GM12878 (cell line): ENCODE measurements at regions not wholly inside any gene's neighbourhood (a gene's known extent, or its start where the extent isn't known, plus 50 kb on each side); places are given as distances from the start of the nearest gene placed in this dataset.

Experiments
- ATAC-seq: fragments of 200-7000 bp; cut with Tn5 transposase; 3 replicates; pipeline ENCODE4 v1.9.1; 2020; ENCODE audit warnings: mild to moderate bottlenecking, moderate library complexity
- BruUV-seq: library from RNA; stranded (reverse); fragments of 400-500 nt; replicated peaks from 2 replicates; lab custom pipeline; 2021; lab: Mats Ljungman, UMichigan
- CTCF ChIA-PET: fragments of 300-600 bp; sonication (Branson Sonifier 250); formaldehyde crosslinking; extraction: SDS; loops from one replicate; lab custom pipeline; 2021; ENCODE audit warnings: inconsistent platforms; lab: Yijun Ruan, JAX
- POLR2A ChIA-PET: fragments of 350-600 bp; formaldehyde crosslinking; extraction: SDS; loops from one replicate; lab custom pipeline; 2021; ENCODE audit warnings: inconsistent platforms; lab: Charles Lee
- RAD21 ChIA-PET: fragments of 300-600 bp; sonication (Branson Sonifier 250); formaldehyde crosslinking; loops from one replicate; lab custom pipeline; 2023; ENCODE audit warnings: antibody characterized with exemption; ENCODE audit not compliant: unreplicated experiment; lab: Charles Lee
- SMC1A ChIA-PET: fragments of 300-600 bp; sonication (Branson Sonifier 250); formaldehyde crosslinking; loops from one replicate; lab custom pipeline; 2023; ENCODE audit not compliant: unreplicated experiment, uncharacterized antibody; lab: Charles Lee
- DNase-seq: peaks from one replicate; pipeline ENCODE4 v3.0.0-alpha.2; 2011; ENCODE audit warnings: low read depth, low spot score
- FAIRE-seq: peaks from 3 replicates; lab custom pipeline; 2011; peaks lifted over from hg19 to GRCh38; lab: Jason Lieb, UNC
- H2AFZ ChIP-seq: 2 replicates; pipeline ENCODE4 v1.6.0; 2011; ENCODE audit warnings: low read depth, low read length, control low read depth; ENCODE audit not compliant: control insufficient read depth
- H3K27ac ChIP-seq: 2 replicates; pipeline ENCODE4 v1.5.1; 2011; ENCODE audit warnings: control low read depth; ENCODE audit not compliant: control insufficient read depth, insufficient read depth
- H3K27me3 ChIP-seq, 2 experiments: replicated peaks in 1 of 2; 2 replicates each; pipeline versions ENCODE4 v1.6.0 to v1.6.1; 2011; ENCODE audit warnings: low read length in 1 of 2; ENCODE audit not compliant: control insufficient read depth in 2 of 2, insufficient read depth in 2 of 2
- H3K36me3 ChIP-seq, 2 experiments: 2 replicates each; pipeline ENCODE4 v1.5.1; 2011; ENCODE audit warnings: low read length in 1 of 2; ENCODE audit not compliant: control insufficient read depth in 2 of 2, insufficient read depth in 2 of 2
- H3K4me1 ChIP-seq: 2 replicates; pipeline ENCODE4 v1.6.1; 2011; ENCODE audit warnings: mild to moderate bottlenecking, low read length, moderate library complexity, mixed read lengths; ENCODE audit not compliant: control insufficient read depth, insufficient read depth
- H3K4me2 ChIP-seq: 2 replicates; pipeline ENCODE4 v1.6.0; 2011; ENCODE audit warnings: control low read depth; ENCODE audit not compliant: control insufficient read depth, insufficient read depth
- H3K4me3 ChIP-seq: fragments of 200-600 bp; sonication (generic); 2 replicates; pipeline ENCODE4 v1.5.1; 2016
- H3K79me2 ChIP-seq: 2 replicates; pipeline ENCODE4 v1.6.0; 2011; ENCODE audit warnings: low read length; ENCODE audit not compliant: control insufficient read depth, insufficient read depth
- H3K9ac ChIP-seq: 2 replicates; pipeline ENCODE4 v1.8.0; 2011; ENCODE audit warnings: low read length, control low read depth, mixed read lengths; ENCODE audit not compliant: control insufficient read depth, insufficient read depth
- H3K9me3 ChIP-seq: replicated peaks from 3 replicates; pipeline ENCODE4 v1.5.1; 2011; ENCODE audit warnings: mild to moderate bottlenecking, low read length; ENCODE audit not compliant: control insufficient read depth, insufficient read depth
- H4K20me1 ChIP-seq: 2 replicates; pipeline ENCODE4 v1.6.0; 2011; ENCODE audit not compliant: control insufficient read depth, insufficient read depth
- BMI1 ChIP-seq: fragments of 450-650 bp; IDR thresholded peaks from 2 replicates; pipeline ENCODE4 v1.6.1; 2016; ENCODE audit warnings: mild to moderate bottlenecking, moderate library complexity, borderline replicate concordance
- EGR1 ChIP-seq, 2 experiments: IDR thresholded peaks; 1 replicate in 1 of 2; 2 replicates in 1 of 2; pipeline ENCODE4 v1.6.1; 2011 to 2012; ENCODE audit warnings: low read depth in 2 of 2, low read length in 2 of 2, borderline replicate concordance in 1 of 2, mild to moderate bottlenecking in 1 of 2, moderate library complexity in 1 of 2
- GABPA ChIP-seq: IDR thresholded peaks from 2 replicates; pipeline ENCODE4 v1.6.1; 2014; ENCODE audit warnings: antibody characterized with exemption, low read depth, mild to moderate bottlenecking, inconsistent platforms
- HDAC2 ChIP-seq: fragments of 200-600 bp; sonication (generic); IDR thresholded peaks from 2 replicates; pipeline ENCODE4 v1.6.1; 2017
- JUNB ChIP-seq: IDR thresholded peaks from 2 replicates; pipeline ENCODE4 v1.6.1; 2016; ENCODE audit warnings: antibody characterized with exemption, mild to moderate bottlenecking
- NFXL1 ChIP-seq: fragments of 450-650 bp; IDR thresholded peaks from 2 replicates; pipeline ENCODE4 v1.6.1; 2017; ENCODE audit warnings: antibody characterized with exemption, mild to moderate bottlenecking, borderline replicate concordance
- NRF1 ChIP-seq: conservative IDR thresholded peaks from 2 replicates; pipeline ENCODE4 v1.6.1; 2011; ENCODE audit warnings: mild to moderate bottlenecking, low read depth, low read length, improper control_type of control experiment
- RBBP5 ChIP-seq: fragments of 200-600 bp; sonication (generic); conservative IDR thresholded peaks from 2 replicates; pipeline ENCODE4 v1.6.1; 2016
- SMARCA5 ChIP-seq: fragments of 450-650 bp; IDR thresholded peaks from 2 replicates; pipeline ENCODE4 v1.6.1; 2017; ENCODE audit warnings: mild to moderate bottlenecking
- YBX1 ChIP-seq: fragments of 450-650 bp; IDR thresholded peaks from 2 replicates; pipeline ENCODE4 v1.6.1; 2016; ENCODE audit warnings: antibody characterized with exemption
- in situ Hi-C: fragments of 300-500 bp; cut with MboI; formaldehyde crosslinking; loops from 9 replicates; pipeline ENCODE4 v1.14.3; 2018; ENCODE audit warnings: mixed read lengths
- intact Hi-C: fragments of 100-400 bp; cut with micrococcal nuclease; formaldehyde crosslinking; loops from one replicate; pipeline ENCODE4 v1.14.2; 2022; ENCODE audit not compliant: unreplicated experiment
- TF ChIP-seq, protein P1 (sequence below): fragments of 450-650 bp; IDR thresholded peaks from 2 replicates; pipeline ENCODE4 v1.6.1; 2016; ENCODE audit warnings: mild to moderate bottlenecking
- TF ChIP-seq, protein P2 (sequence below): fragments of 450-650 bp; IDR thresholded peaks from 2 replicates; pipeline ENCODE4 v1.6.1; 2018; ENCODE audit warnings: mild to moderate bottlenecking, low read depth, moderate library complexity; ENCODE audit not compliant: partially characterized antibody
- TF ChIP-seq, protein P3 (sequence below): fragments of 450-650 bp; IDR thresholded peaks from 2 replicates; pipeline ENCODE4 v1.6.1; 2017; ENCODE audit warnings: mild to moderate bottlenecking, moderate library complexity
- TF ChIP-seq, protein P4 (sequence below): IDR thresholded peaks from 2 replicates; pipeline ENCODE4 v1.6.1; 2012; ENCODE audit warnings: low read depth, low read length, improper control_type of control experiment

GRCh38 chr1:157925419-157926166 is 67.9 kb upstream of the KIRREL1 start (continued):
- TF ChIP-seq, protein P1, sequence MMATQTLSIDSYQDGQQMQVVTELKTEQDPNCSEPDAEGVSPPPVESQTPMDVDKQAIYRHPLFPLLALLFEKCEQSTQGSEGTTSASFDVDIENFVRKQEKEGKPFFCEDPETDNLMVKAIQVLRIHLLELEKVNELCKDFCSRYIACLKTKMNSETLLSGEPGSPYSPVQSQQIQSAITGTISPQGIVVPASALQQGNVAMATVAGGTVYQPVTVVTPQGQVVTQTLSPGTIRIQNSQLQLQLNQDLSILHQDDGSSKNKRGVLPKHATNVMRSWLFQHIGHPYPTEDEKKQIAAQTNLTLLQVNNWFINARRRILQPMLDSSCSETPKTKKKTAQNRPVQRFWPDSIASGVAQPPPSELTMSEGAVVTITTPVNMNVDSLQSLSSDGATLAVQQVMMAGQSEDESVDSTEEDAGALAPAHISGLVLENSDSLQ: no peak
- TF ChIP-seq BMI1: no peak
- TF ChIP-seq, protein P2, sequence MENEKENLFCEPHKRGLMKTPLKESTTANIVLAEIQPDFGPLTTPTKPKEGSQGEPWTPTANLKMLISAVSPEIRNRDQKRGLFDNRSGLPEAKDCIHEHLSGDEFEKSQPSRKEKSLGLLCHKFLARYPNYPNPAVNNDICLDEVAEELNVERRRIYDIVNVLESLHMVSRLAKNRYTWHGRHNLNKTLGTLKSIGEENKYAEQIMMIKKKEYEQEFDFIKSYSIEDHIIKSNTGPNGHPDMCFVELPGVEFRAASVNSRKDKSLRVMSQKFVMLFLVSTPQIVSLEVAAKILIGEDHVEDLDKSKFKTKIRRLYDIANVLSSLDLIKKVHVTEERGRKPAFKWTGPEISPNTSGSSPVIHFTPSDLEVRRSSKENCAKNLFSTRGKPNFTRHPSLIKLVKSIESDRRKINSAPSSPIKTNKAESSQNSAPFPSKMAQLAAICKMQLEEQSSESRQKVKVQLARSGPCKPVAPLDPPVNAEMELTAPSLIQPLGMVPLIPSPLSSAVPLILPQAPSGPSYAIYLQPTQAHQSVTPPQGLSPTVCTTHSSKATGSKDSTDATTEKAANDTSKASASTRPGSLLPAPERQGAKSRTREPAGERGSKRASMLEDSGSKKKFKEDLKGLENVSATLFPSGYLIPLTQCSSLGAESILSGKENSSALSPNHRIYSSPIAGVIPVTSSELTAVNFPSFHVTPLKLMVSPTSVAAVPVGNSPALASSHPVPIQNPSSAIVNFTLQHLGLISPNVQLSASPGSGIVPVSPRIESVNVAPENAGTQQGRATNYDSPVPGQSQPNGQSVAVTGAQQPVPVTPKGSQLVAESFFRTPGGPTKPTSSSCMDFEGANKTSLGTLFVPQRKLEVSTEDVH: no peak

- Histone ChIP-seq H3K36me3 (no peaks in the 10 kb centered on the region), H4K20me1 (no peaks in the 10 kb centered on the region), H3K4me2 (no peak overlapping the region), H3K79me2 (no peaks in the 10 kb centered on the region), H3K9me3 (no peaks in the 10 kb centered on the region), H3K9ac (no peak overlapping the region), H3K27me3 (no peaks in the 10 kb centered on the region), H3K4me1 (no peaks in the 10 kb centered on the region), H2AFZ (no peak overlapping the region), H3K27ac (no peak overlapping the region), H3K4me3 (no peak overlapping the region)
- FAIRE-seq: no peak
- POLR2A ChIA-PET: no interaction called here
- RAD21 ChIA-PET: no interaction called here
- SMC1A ChIA-PET: no interaction called here
- BruUV-seq: no TSS peak
- intact Hi-C loops (no loop called here), in situ Hi-C loops (no loop called here)
- no peak for ATAC-seq
- CTCF ChIA-PET: no interaction called here
- DNase-seq: no peak
- TF ChIP-seq YBX1 (no peak), HDAC2 (no peak), GABPA (no peak), EGR1 (IDR thresholded peaks at IDR 0.05; ENCODE audit: borderline replicate concordance in 1 of 2, low read depth in 2 of 2, low read length in 2 of 2) (no peak), NRF1 (no peak), SMARCA5 (no peak), NFXL1 (no peak), JUNB (no peak), RBBP5 (no peak)
- TF ChIP-seq, protein P1: no peak
- TF ChIP-seq, protein P3, sequence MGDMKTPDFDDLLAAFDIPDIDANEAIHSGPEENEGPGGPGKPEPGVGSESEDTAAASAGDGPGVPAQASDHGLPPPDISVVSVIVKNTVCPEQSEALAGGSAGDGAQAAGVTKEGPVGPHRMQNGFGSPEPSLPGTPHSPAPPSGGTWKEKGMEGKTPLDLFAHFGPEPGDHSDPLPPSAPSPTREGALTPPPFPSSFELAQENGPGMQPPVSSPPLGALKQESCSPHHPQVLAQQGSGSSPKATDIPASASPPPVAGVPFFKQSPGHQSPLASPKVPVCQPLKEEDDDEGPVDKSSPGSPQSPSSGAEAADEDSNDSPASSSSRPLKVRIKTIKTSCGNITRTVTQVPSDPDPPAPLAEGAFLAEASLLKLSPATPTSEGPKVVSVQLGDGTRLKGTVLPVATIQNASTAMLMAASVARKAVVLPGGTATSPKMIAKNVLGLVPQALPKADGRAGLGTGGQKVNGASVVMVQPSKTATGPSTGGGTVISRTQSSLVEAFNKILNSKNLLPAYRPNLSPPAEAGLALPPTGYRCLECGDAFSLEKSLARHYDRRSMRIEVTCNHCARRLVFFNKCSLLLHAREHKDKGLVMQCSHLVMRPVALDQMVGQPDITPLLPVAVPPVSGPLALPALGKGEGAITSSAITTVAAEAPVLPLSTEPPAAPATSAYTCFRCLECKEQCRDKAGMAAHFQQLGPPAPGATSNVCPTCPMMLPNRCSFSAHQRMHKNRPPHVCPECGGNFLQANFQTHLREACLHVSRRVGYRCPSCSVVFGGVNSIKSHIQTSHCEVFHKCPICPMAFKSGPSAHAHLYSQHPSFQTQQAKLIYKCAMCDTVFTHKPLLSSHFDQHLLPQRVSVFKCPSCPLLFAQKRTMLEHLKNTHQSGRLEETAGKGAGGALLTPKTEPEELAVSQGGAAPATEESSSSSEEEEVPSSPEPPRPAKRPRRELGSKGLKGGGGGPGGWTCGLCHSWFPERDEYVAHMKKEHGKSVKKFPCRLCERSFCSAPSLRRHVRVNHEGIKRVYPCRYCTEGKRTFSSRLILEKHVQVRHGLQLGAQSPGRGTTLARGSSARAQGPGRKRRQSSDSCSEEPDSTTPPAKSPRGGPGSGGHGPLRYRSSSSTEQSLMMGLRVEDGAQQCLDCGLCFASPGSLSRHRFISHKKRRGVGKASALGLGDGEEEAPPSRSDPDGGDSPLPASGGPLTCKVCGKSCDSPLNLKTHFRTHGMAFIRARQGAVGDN: no peak
- TF ChIP-seq, protein P4, sequence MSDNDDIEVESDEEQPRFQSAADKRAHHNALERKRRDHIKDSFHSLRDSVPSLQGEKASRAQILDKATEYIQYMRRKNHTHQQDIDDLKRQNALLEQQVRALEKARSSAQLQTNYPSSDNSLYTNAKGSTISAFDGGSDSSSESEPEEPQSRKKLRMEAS: no peak
Measured at GRCh38 chr1:157932069-157932468, 61.4 kb upstream of the KIRREL1 start.
